HG03439 (cell line): ENCODE measurements at regions not wholly inside any gene's neighbourhood (a gene's known extent, or its start where the extent isn't known, plus 50 kb on each side); places are given as distances from the start of the nearest gene placed in this dataset.

Source experiments
- ATAC-seq: cut with Tn5 transposase; IDR thresholded peaks from one replicate; pipeline ENCODE4 v1.9.1; 2021; ENCODE audit warnings: mild to moderate bottlenecking, moderate library complexity; ENCODE audit not compliant: unreplicated experiment

GRCh38 chr12:132395192-132395907 is 66.0 kb upstream of the GALNT9 start:
- ATAC-seq: no peak

- no peak for ATAC-seq
Measured at GRCh38 chr12:132393991-132394949, 64.9 kb upstream of the GALNT9 start.

GRCh38 chr12:132393245-132393795 is 63.9 kb upstream of the GALNT9 start:
- ATAC-seq: no peak

DNA sequence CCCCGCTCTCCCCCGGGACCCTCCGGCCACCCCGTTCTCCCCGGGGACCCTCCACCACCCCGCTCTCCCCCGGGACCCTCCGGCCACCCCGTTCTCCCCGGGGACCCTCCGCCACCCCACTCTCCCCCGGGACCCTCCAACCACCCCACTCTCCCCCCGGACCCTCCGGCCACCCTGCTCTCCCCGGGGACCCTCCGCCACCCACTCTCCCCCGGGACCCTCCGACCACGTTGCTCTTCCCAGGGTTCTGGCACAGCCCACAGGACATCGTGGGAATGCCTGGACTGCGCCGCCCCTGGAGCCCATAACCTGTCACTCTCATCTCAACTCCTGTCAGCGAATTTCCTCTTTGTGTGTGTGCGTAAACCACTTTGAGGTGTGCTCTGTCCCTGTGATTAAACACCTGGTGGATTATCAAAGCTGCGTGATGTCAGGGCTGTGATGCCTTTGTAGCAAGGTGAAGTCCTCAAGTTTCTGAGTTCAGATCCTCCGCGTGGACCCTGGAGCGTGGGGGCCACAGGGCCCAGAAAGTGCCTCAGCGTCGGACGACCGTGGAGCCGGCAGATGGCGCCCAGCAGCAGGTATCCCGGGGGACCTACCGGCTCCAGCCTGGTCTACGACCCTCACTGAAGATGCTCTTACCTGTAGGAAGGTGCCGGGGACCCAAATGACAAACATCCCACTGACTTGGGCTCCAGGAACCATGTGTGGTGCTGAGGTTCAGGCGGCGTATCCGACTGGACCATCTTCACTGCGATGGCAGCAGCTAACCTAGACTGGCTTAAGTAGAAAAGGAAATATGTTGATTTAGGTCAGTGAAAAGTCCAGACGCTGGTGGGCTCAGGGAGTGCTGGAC is 63.2 kb upstream of the GALNT9 start:
- no peak for ATAC-seq

GRCh38 chr12:132391326-132392041 is 62.1 kb upstream of the GALNT9 start:
- ATAC-seq: no peak

GRCh38 chr12:132390287-132391076 is 61.1 kb upstream of the GALNT9 start:
- ATAC-seq: no peak

GRCh38 chr12:132389526-132390286 is 60.3 kb upstream of the GALNT9 start:
- no peak for ATAC-seq

- no peak for ATAC-seq
Measured at GRCh38 chr12:132389026-132389425, 59.6 kb upstream of the GALNT9 start.

GRCh38 chr12:132388379-132389015 is 59.1 kb upstream of the GALNT9 start:
- no peak for ATAC-seq

GRCh38 chr12:132386926-132387497 is 57.6 kb upstream of the GALNT9 start:
- no peak for ATAC-seq

DNA sequence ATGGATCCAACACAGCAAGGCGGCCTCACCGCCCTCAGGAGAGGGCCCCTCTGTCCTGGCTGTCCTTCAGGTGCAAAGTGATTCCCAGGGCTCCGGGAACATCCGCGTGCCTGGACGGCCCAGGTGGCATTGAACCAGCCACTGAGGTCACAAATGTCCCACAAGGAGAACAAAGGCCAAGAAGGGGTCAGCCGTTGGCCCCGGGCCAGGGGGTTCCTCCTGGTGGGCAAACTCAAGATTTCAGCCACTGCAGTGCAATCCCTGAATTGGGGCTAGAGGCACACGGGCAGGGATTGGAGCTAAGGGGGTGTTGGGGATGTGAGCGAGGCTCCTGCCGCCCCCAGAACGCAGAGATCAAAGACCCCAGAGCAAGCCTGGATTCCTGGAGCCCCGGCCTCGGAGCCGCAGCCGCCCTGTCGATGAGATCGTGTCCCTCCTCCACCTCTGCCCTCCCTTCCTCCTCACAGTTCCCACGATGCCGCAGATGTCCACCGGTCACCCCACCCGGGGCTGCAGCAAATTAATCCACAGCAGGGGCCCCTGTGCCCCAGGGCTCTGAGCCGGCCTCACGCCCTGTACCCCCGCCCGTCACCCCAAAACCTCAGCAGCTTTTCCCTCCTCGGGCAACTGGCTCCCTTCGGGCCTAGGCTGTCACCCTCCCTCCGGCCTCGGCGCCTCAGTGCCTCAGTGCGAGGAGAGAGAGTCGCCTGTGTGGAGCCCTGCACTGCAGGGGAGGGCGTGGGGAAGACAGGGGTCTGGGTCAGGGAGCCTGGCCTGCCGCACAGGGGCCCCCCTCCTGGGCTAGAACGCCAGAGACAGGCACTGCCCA is 56.7 kb upstream of the GALNT9 start:
- no peak for ATAC-seq

DNA sequence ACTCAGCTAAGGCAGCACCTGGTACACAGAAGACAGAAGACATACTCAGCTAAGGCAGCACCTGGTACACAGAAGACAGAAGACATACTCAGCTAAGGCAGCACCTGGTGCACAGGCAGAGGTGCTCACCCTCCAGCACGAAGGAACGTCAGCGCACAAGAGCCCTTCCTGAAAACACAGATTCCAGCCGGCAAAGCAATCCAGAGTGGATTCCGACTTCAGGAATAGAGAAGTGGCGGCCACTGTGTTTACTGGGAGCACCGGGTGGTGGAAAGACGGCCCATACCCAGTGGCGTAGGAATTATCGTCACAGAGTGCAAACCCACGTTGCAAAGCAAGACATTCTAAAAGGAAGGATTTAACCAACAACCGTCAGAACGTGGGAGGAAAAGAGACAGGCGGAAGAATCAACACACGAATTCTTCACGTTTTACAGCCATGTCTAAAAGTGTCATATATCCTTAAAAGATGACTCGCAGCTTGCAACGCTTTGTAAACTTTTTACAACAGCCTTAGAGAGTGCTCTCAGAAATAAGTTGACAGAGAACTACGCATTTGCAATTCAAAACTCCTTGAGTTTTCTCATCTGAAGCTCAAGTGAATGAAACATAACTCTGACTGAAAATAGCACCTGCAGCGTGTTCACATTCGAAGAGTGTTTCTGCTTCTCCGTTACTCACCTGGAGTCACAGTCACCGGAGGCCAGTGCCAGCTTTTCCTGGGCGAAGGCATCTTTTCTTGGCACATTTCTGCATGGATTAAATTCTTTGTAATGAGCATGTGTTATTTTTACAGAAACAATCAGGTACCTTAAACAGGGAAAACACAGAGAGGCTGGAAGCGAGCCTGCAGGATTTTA is 55.8 kb upstream of the GALNT9 start:
- no peak for ATAC-seq

DNA sequence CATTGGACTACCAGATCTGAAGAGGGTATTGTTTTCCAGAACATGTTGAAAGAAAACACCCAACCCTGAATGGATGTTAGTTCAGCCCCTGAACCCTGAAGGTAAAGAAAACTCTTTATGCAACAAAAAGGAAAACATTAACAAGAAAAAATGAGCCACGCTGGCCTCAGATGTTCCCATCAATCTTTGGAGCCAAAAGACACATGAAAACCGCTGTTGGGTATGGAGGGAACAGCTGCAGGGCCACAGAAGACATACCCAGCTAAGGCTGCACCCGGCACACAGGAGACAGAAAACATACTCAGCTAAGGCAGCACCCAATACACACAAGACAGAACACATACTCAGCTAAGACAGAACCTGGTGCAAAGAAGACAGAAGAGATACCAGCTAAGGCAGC is 51.3 kb upstream of the GALNT9 start:
- ATAC-seq: no peak

DNA sequence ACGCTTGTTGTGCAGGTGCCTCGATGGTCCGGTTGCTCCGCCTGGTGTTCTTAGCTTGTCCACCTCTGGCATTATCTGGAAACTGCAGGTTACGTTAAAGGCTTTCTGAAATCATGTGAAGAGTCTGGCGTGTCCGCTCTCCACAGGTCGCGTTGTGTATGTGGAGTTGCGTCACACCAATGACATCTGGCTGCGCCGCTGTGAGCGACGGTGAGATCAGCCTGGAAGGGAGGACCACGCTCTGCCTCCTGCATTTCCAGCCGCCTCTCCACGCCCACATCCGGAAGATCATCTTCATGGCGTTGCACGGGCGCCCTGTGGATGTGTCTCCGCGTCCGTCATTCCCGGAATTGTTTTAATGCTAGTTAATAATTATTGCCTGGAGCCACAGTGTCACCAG is 50.6 kb upstream of the GALNT9 start:
- no peak for ATAC-seq

DNA sequence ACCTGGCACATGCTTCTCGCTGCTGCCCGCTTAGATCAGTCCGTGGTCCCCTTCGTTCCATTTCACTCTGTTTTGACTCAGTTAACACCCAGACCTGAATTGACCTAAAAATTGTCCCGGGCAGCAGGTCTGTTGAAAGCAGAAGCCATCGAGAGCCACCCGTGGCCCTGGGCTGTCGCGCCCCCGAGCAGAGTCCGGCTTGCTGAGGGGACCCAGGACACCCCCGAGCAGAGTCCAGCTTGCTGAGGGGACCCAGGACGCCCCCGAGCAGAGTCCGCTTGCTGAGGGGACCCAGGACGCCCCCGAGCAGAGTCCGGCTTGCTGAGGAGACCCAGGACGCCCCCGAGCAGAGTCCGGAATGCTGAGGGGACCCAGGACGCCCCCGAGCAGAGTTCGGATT is 50.2 kb upstream of the GALNT9 start:
- ATAC-seq: no peak
